ENCODE measurements at regions not wholly inside any gene's neighbourhood (a gene's known extent, or its start where the extent isn't known, plus 50 kb on each side); places are given as distances from the start of the nearest gene placed in this dataset.
A peak's percentile ranks its signal among the peaks of the same experiment; 100 is the strongest.

DNA sequence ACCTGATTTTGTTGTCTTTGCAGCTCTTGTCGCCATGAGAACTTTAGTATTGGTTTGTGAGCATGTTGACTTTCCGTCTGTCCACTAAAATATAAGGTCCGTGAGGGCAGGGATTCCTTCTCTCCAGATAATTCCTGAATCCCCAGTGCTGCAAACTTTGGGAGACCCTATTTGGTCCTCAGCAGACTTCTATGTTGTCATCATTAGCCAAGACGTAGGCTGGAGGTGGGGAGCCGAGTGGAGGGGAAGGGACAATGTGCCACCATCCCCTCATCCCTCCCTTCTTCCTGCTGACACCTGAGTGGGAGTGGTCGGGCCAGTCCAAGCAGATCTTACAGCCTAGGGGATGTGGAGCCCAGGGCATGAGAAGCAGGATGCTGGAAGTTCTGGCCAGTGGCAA is 690.6 kb downstream of the TBC1D22A start:
- TF ChIP-seq, protein P1, sequence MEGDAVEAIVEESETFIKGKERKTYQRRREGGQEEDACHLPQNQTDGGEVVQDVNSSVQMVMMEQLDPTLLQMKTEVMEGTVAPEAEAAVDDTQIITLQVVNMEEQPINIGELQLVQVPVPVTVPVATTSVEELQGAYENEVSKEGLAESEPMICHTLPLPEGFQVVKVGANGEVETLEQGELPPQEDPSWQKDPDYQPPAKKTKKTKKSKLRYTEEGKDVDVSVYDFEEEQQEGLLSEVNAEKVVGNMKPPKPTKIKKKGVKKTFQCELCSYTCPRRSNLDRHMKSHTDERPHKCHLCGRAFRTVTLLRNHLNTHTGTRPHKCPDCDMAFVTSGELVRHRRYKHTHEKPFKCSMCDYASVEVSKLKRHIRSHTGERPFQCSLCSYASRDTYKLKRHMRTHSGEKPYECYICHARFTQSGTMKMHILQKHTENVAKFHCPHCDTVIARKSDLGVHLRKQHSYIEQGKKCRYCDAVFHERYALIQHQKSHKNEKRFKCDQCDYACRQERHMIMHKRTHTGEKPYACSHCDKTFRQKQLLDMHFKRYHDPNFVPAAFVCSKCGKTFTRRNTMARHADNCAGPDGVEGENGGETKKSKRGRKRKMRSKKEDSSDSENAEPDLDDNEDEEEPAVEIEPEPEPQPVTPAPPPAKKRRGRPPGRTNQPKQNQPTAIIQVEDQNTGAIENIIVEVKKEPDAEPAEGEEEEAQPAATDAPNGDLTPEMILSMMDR (IDR thresholded peaks at IDR 0.05), result no peak
- no peak for TF ChIP-seq EZH2 (IDR thresholded peaks at IDR 0.05; ENCODE audit: borderline replicate concordance, insufficient read depth, low read depth, low read length, poor library complexity, severe bottlenecking)
- no peak overlapping the region for H3K4me3 Mint-ChIP-seq
- CTCF ChIA-PET, result no interaction called here

DNA sequence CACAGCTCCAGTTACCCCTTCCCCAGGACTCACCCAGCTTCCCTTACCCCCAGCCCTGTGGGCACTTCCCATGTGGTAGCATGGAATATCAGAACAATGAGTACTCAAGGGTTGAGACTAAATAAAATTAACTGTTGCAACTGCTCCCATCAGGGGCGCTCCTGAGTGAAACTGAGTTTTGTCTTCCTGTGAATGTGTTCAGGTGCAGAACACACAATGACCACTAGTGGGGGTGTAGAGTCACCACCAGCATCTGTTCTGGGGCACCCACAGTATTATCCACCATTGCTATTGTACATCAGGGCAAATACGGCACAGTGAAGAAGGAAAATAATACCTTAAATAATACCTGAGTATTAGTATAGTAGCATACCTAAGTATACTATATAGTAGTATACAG is 689.7 kb downstream of the TBC1D22A start:
- DNase-seq (no peak), ATAC-seq (ENCODE audit: low read depth) (no peak)
- H3K27ac ChIP-seq (ENCODE audit: low read length in 2 of 2), result no peak overlapping the region
- H3K27me3 ChIP-seq (replicated peaks in 1 of 4; ENCODE audit: control extremely low read depth in 1 of 4, control insufficient read depth in 3 of 4, insufficient read depth in 4 of 4, low read length in 3 of 4), result no peaks in the 10 kb centered on the region
- ChIA-PET CTCF (no interaction called here), POLR2A (no interaction called here)
- TF ChIP-seq, protein P1 (IDR thresholded peaks at IDR 0.05), result peak; percentile 32
- no peak for TF ChIP-seq EZH2 (IDR thresholded peaks at IDR 0.05; ENCODE audit: borderline replicate concordance, insufficient read depth, low read depth, low read length, poor library complexity, severe bottlenecking)
- Mint-ChIP-seq H3K4me1 (no peaks in the 10 kb centered on the region), H3K9me3 (ENCODE audit: insufficient read depth) (peaks cover 11% of the 10 kb centered on the region), H3K4me3 (no peak overlapping the region), H3K27me3 (peaks cover 11% of the 10 kb centered on the region), H3K27ac (no peak overlapping the region)
- no peak overlapping the region for H3K9ac ChIP-seq (ENCODE audit: low read length)
- no CpG with 5 or more reads among the region's 2 CpGs for WGBS (ENCODE audit: insufficient coverage)
- peaks cover 0 to 43% (median 3%) of the 10 kb centered on the region in 3 donors for H3K9me3 ChIP-seq (ENCODE audit: control extremely low read depth in 1 of 3, control insufficient read depth in 2 of 3, insufficient read depth in 1 of 3, low read length in 2 of 3)
- H3K36me3 ChIP-seq (replicated peaks in 1 of 2; ENCODE audit: control extremely low read depth in 1 of 2, control insufficient read depth in 1 of 2, extremely low read depth in 1 of 2, insufficient read depth in 2 of 2, low read length in 1 of 2), result no peaks in the 10 kb centered on the region
- H4K20me1 ChIP-seq (ENCODE audit: control insufficient read depth, insufficient read depth, low read length, poor library complexity, severe bottlenecking), result no peaks in the 10 kb centered on the region
- no peaks in the 10 kb centered on the region for H3K79me2 ChIP-seq (ENCODE audit: control insufficient read depth, insufficient read depth, low read length)
- H3K4me3 ChIP-seq (ENCODE audit: control extremely low read depth in 1 of 5, extremely low read depth in 1 of 5, insufficient read depth in 1 of 5, low read depth in 2 of 5, low read length in 4 of 5), result no peak overlapping the region
- no peaks in the 10 kb centered on the region for H3K4me1 ChIP-seq (ENCODE audit: control insufficient read depth in 2 of 2, insufficient read depth in 2 of 2, low read length in 2 of 2)
- H2AFZ ChIP-seq (ENCODE audit: insufficient read depth, low read depth, low read length, poor library complexity, severe bottlenecking), result no peak overlapping the region
- intact Hi-C loops (cut with micrococcal nuclease), result no loop called here
- H3K4me2 ChIP-seq (replicated peaks; ENCODE audit: low read depth, low read length, poor library complexity, severe bottlenecking), result no peak overlapping the region

More for the DNA sequence above, 690.6 kb downstream of the TBC1D22A start:
- DNase-seq (no peak), ATAC-seq (ENCODE audit: low read depth) (no peak)
- no peak overlapping the region for H3K4me2 ChIP-seq (replicated peaks; ENCODE audit: low read depth, low read length, poor library complexity, severe bottlenecking)
- H3K4me1 Mint-ChIP-seq, result no peaks in the 10 kb centered on the region
- no peak overlapping the region for H3K4me3 ChIP-seq (ENCODE audit: control extremely low read depth in 1 of 5, extremely low read depth in 1 of 5, insufficient read depth in 1 of 5, low read depth in 2 of 5, low read length in 4 of 5)
- H3K27me3 ChIP-seq (replicated peaks in 1 of 4; ENCODE audit: control extremely low read depth in 1 of 4, control insufficient read depth in 3 of 4, insufficient read depth in 4 of 4, low read length in 3 of 4), result no peaks in the 10 kb centered on the region
- H3K9ac ChIP-seq (ENCODE audit: low read length), result no peak overlapping the region
- H3K27me3 Mint-ChIP-seq, result peaks cover 7% of the 10 kb centered on the region
- H3K27ac ChIP-seq (ENCODE audit: low read length in 2 of 2), result no peak overlapping the region
- H3K9me3 ChIP-seq (ENCODE audit: control extremely low read depth in 1 of 3, control insufficient read depth in 2 of 3, insufficient read depth in 1 of 3, low read length in 2 of 3), result peaks cover 0 to 42% (median 3%) of the 10 kb centered on the region in 3 donors
- H3K36me3 ChIP-seq (replicated peaks in 1 of 2; ENCODE audit: control extremely low read depth in 1 of 2, control insufficient read depth in 1 of 2, extremely low read depth in 1 of 2, insufficient read depth in 2 of 2, low read length in 1 of 2), result no peaks in the 10 kb centered on the region
- H4K20me1 ChIP-seq (ENCODE audit: control insufficient read depth, insufficient read depth, low read length, poor library complexity, severe bottlenecking), result no peaks in the 10 kb centered on the region
- WGBS (ENCODE audit: insufficient coverage), result 96% methylated on average over 3 of the region's 6 CpGs
- H3K27ac Mint-ChIP-seq, result no peak overlapping the region
- no peaks in the 10 kb centered on the region for H3K79me2 ChIP-seq (ENCODE audit: control insufficient read depth, insufficient read depth, low read length)
- H2AFZ ChIP-seq (ENCODE audit: insufficient read depth, low read depth, low read length, poor library complexity, severe bottlenecking), result no peak overlapping the region
- POLR2A ChIA-PET, result no interaction called here
- intact Hi-C loops (cut with micrococcal nuclease), result no loop called here
- H3K4me1 ChIP-seq (ENCODE audit: control insufficient read depth in 2 of 2, insufficient read depth in 2 of 2, low read length in 2 of 2), result no peaks in the 10 kb centered on the region
- H3K9me3 Mint-ChIP-seq (ENCODE audit: insufficient read depth), result peaks cover 11% of the 10 kb centered on the region
